Astrocyte (in vitro differentiated cells and primary cell): ENCODE measurements at regions not wholly inside any gene's neighbourhood (a gene's known extent, or its start where the extent isn't known, plus 50 kb on each side); places are given as distances from the start of the nearest gene placed in this dataset.

Experiments
- DNase-seq: peaks from one replicate; pipeline ENCODE4 v3.0.0-alpha.2; 2010; ENCODE audit warnings: low read depth
- FAIRE-seq: peaks from 2 replicates; lab custom pipeline; 2011; peaks lifted over from hg19 to GRCh38; lab: Jason Lieb, UNC
- H2AFZ ChIP-seq: 2 replicates; pipeline ENCODE4 v1.6.0; 2012; ENCODE audit warnings: low read depth, low read length, inconsistent platforms
- H3K27ac ChIP-seq: 2 replicates; pipeline ENCODE4 v1.5.1; 2011; ENCODE audit warnings: low read depth, low read length, inconsistent platforms
- H3K27me3 ChIP-seq: 2 replicates; pipeline ENCODE4 v1.6.0; 2011; ENCODE audit warnings: low read length, inconsistent platforms; ENCODE audit not compliant: insufficient read depth
- H3K36me3 ChIP-seq: 2 replicates; pipeline ENCODE4 v1.5.1; 2011; ENCODE audit warnings: low read length, inconsistent platforms; ENCODE audit not compliant: insufficient read depth
- H3K4me1 ChIP-seq: 2 replicates; pipeline ENCODE4 v1.5.1; 2011; ENCODE audit warnings: low read length, inconsistent platforms; ENCODE audit not compliant: insufficient read depth
- H3K4me2 ChIP-seq: 2 replicates; pipeline ENCODE4 v1.6.0; 2012; ENCODE audit warnings: low read length, inconsistent platforms
- H3K4me3 ChIP-seq: 2 replicates; pipeline ENCODE4 v1.5.1; 2011; ENCODE audit warnings: low read depth, mild to moderate bottlenecking, low read length, inconsistent platforms; ENCODE audit not compliant: insufficient read depth
- H3K79me2 ChIP-seq: 2 replicates; pipeline ENCODE4 v1.6.0; 2012; ENCODE audit warnings: mild to moderate bottlenecking, low read length, inconsistent platforms; ENCODE audit not compliant: insufficient read depth
- H3K9ac ChIP-seq: 2 replicates; pipeline ENCODE4 v1.6.0; 2012; ENCODE audit warnings: mild to moderate bottlenecking, low read length, inconsistent platforms
- H3K9me3 ChIP-seq: 2 replicates; pipeline ENCODE4 v1.5.1; 2012; ENCODE audit warnings: low read depth, mild to moderate bottlenecking, low read length, inconsistent platforms; ENCODE audit not compliant: insufficient read depth
- H4K20me1 ChIP-seq: 2 replicates; pipeline ENCODE4 v1.6.0; 2012; ENCODE audit warnings: low read length, inconsistent platforms; ENCODE audit not compliant: insufficient read depth
- H3K27ac Mint-ChIP-seq: one replicate; pipeline ENCODE4 v1.8.0; 2021; ENCODE audit warnings: mild to moderate bottlenecking, mixed read lengths; ENCODE audit not compliant: unreplicated experiment
- H3K27me3 Mint-ChIP-seq: one replicate; pipeline ENCODE4 v1.8.0; 2021; ENCODE audit warnings: low read depth, mixed read lengths; ENCODE audit not compliant: unreplicated experiment
- H3K36me3 Mint-ChIP-seq: one replicate; pipeline ENCODE4 v1.8.0; 2021; ENCODE audit warnings: low read depth, mixed read lengths; ENCODE audit not compliant: unreplicated experiment
- H3K4me1 Mint-ChIP-seq: one replicate; pipeline ENCODE4 v1.8.0; 2021; ENCODE audit warnings: low read depth, mixed read lengths; ENCODE audit not compliant: unreplicated experiment
- H3K4me3 Mint-ChIP-seq: one replicate; pipeline ENCODE4 v1.8.0; 2021; ENCODE audit warnings: mild to moderate bottlenecking, moderate library complexity, mixed read lengths; ENCODE audit not compliant: unreplicated experiment
- H3K9me3 Mint-ChIP-seq: one replicate; pipeline ENCODE4 v1.8.0; 2021; ENCODE audit warnings: mild to moderate bottlenecking, mixed read lengths; ENCODE audit not compliant: unreplicated experiment
- CTCF ChIP-seq: IDR thresholded peaks from 2 replicates; pipeline ENCODE4 v1.5.1; 2011; ENCODE audit warnings: low read depth, mild to moderate bottlenecking, inconsistent platforms, low read length, moderate library complexity; ENCODE audit not compliant: insufficient read depth
- EZH2 ChIP-seq: IDR thresholded peaks from 2 replicates; pipeline ENCODE4 v1.6.1; 2012; ENCODE audit warnings: mild to moderate bottlenecking, low read length, inconsistent platforms; ENCODE audit not compliant: insufficient read depth

GRCh38 chr10:78410046-78410965, 376.6 kb downstream of the RPS24 start:
- peaks cover 17% of the 10 kb centered on the region for H3K4me1 ChIP-seq

GRCh38 chr10:78411716-78412115, 378.1 kb downstream of the RPS24 start:
- TF ChIP-seq EZH2, result no peak
- no peak for TF ChIP-seq CTCF
- no peak overlapping the region for H3K27ac Mint-ChIP-seq
- H3K4me3 Mint-ChIP-seq, result no peak overlapping the region
- Histone ChIP-seq H2AFZ (no peak overlapping the region), H3K79me2 (no peaks in the 10 kb centered on the region), H3K4me1 (peaks cover 13% of the 10 kb centered on the region), H3K36me3 (no peaks in the 10 kb centered on the region), H3K4me2 (no peak overlapping the region), H3K9ac (no peak overlapping the region), H3K27me3 (peaks cover under 1% of the 10 kb centered on the region), H4K20me1 (no peaks in the 10 kb centered on the region), H3K27ac (no peak overlapping the region), H3K4me3 (no peak overlapping the region), H3K9me3 (no peaks in the 10 kb centered on the region)
- H3K4me1 Mint-ChIP-seq, result peaks cover 6% of the 10 kb centered on the region
- H3K27me3 Mint-ChIP-seq, result peaks cover 40% of the 10 kb centered on the region
- H3K36me3 Mint-ChIP-seq, result no peaks in the 10 kb centered on the region
- FAIRE-seq (no peak), DNase-seq (no peak)
- peaks cover 3% of the 10 kb centered on the region for H3K9me3 Mint-ChIP-seq

More at GRCh38 chr10:78410046-78410965, 376.6 kb downstream of the RPS24 start:
- Mint-ChIP-seq H3K4me3 (peak overlapping the region; percentile 11), H3K4me1 (peaks cover 9% of the 10 kb centered on the region), H3K27me3 (peaks cover 39% of the 10 kb centered on the region), H3K36me3 (no peaks in the 10 kb centered on the region), H3K9me3 (peaks cover 3% of the 10 kb centered on the region), H3K27ac (peak overlapping the region; percentile 41)
- Histone ChIP-seq H3K27me3 (peaks cover 14% of the 10 kb centered on the region), H3K4me3 (no peak overlapping the region), H3K4me2 (no peak overlapping the region), H3K36me3 (no peaks in the 10 kb centered on the region), H3K27ac (no peak overlapping the region), H4K20me1 (no peaks in the 10 kb centered on the region), H3K9ac (no peak overlapping the region), H3K9me3 (no peaks in the 10 kb centered on the region), H2AFZ (no peak overlapping the region), H3K79me2 (no peaks in the 10 kb centered on the region)
- no peak for DNase-seq
- no peak for FAIRE-seq
- no peak for TF ChIP-seq EZH2
- no peak for TF ChIP-seq CTCF

GRCh38 chr10:78412605-78413004, 378.9 kb downstream of the RPS24 start:
- Histone ChIP-seq H4K20me1 (no peaks in the 10 kb centered on the region), H3K4me3 (no peak overlapping the region), H2AFZ (no peak overlapping the region), H3K9ac (no peak overlapping the region), H3K79me2 (no peaks in the 10 kb centered on the region), H3K36me3 (no peaks in the 10 kb centered on the region), H3K4me2 (no peak overlapping the region), H3K9me3 (no peaks in the 10 kb centered on the region), H3K27ac (no peak overlapping the region), H3K27me3 (no peaks in the 10 kb centered on the region), H3K4me1 (peaks cover 7% of the 10 kb centered on the region)
- H3K27ac Mint-ChIP-seq, result no peak overlapping the region
- DNase-seq, result no peak
- no peak overlapping the region for H3K4me3 Mint-ChIP-seq
- FAIRE-seq, result no peak
- H3K27me3 Mint-ChIP-seq, result peaks cover 43% of the 10 kb centered on the region
- no peak for TF ChIP-seq CTCF
- no peak for TF ChIP-seq EZH2
- H3K4me1 Mint-ChIP-seq, result peaks cover 4% of the 10 kb centered on the region
- peaks cover 3% of the 10 kb centered on the region for H3K9me3 Mint-ChIP-seq
- no peaks in the 10 kb centered on the region for H3K36me3 Mint-ChIP-seq
